Breast epithelium (tissue), 3 donors: ENCODE measurements at regions not wholly inside any gene's neighbourhood (a gene's known extent, or its start where the extent isn't known, plus 50 kb on each side); places are given as distances from the start of the nearest gene placed in this dataset.

Experiments
- POLR2A ChIP-seq: fragments of 450-650 bp; IDR thresholded peaks from one replicate; pipeline ENCODE4 v1.6.1; 2016; ENCODE audit warnings: antibody characterized with exemption, mild to moderate bottlenecking, moderate library complexity
- POLR2AphosphoS5 ChIP-seq, 3 donors: sonication (generic); formaldehyde crosslinking; IDR thresholded peaks; one replicate each; pipeline ENCODE4 v1.6.1; 2017; ENCODE audit warnings: antibody characterized with exemption in 3 of 3
- TF ChIP-seq, protein P1 (sequence below), 3 donors: fragments of 450-650 bp; IDR thresholded peaks; one replicate each; pipeline ENCODE4 v1.5.1; 2016 to 2017; ENCODE audit warnings: antibody characterized with exemption in 3 of 3, mild to moderate bottlenecking in 3 of 3, moderate library complexity in 3 of 3

- TF ChIP-seq, protein P1, sequence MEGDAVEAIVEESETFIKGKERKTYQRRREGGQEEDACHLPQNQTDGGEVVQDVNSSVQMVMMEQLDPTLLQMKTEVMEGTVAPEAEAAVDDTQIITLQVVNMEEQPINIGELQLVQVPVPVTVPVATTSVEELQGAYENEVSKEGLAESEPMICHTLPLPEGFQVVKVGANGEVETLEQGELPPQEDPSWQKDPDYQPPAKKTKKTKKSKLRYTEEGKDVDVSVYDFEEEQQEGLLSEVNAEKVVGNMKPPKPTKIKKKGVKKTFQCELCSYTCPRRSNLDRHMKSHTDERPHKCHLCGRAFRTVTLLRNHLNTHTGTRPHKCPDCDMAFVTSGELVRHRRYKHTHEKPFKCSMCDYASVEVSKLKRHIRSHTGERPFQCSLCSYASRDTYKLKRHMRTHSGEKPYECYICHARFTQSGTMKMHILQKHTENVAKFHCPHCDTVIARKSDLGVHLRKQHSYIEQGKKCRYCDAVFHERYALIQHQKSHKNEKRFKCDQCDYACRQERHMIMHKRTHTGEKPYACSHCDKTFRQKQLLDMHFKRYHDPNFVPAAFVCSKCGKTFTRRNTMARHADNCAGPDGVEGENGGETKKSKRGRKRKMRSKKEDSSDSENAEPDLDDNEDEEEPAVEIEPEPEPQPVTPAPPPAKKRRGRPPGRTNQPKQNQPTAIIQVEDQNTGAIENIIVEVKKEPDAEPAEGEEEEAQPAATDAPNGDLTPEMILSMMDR (IDR thresholded peaks at IDR 0.05) = no peak
- TF ChIP-seq POLR2AphosphoS5 (IDR thresholded peaks at IDR 0.05) (no peak), POLR2A (no peak)
These were observed 193.8 kb downstream of the ZC3H11B start for GRCh38 chr1:219419065-219419464.
